ENCODE measurements at regions not wholly inside any gene's neighbourhood (a gene's known extent, or its start where the extent isn't known, plus 50 kb on each side); places are given as distances from the start of the nearest gene placed in this dataset.
A peak's percentile ranks its signal among the peaks of the same experiment; 100 is the strongest.

GRCh38 chr2:34098256-34098655, 499.2 kb upstream of the FAM98A start:
- no peak for DNase-seq (ENCODE audit: low read depth)
- no peak overlapping the region for H3K4me3 ChIP-seq (ENCODE audit: control insufficient read depth, low read depth, low read length)
- no peak for TF ChIP-seq CTCF (conservative IDR thresholded peaks at IDR 0.05; ENCODE audit: control insufficient read depth, insufficient read depth, low read depth, low read length)

GRCh38 chr2:34096562-34097171, 497.6 kb upstream of the FAM98A start:
- no peak overlapping the region for H3K4me3 ChIP-seq (ENCODE audit: control insufficient read depth, low read depth, low read length)
- DNase-seq (ENCODE audit: low read depth), result peak; percentile 67
- peak; percentile 75 for TF ChIP-seq CTCF (conservative IDR thresholded peaks at IDR 0.05; ENCODE audit: control insufficient read depth, insufficient read depth, low read depth, low read length)

GRCh38 chr2:34093790-34094189, 494.7 kb upstream of the FAM98A start:
- no peak for TF ChIP-seq CTCF (conservative IDR thresholded peaks at IDR 0.05; ENCODE audit: control insufficient read depth, insufficient read depth, low read depth, low read length)
- DNase-seq (ENCODE audit: low read depth), result no peak
- H3K4me3 ChIP-seq (ENCODE audit: control insufficient read depth, low read depth, low read length), result no peak overlapping the region

- DNase-seq (ENCODE audit: low read depth), result no peak
- H3K4me3 ChIP-seq (ENCODE audit: control insufficient read depth, low read depth, low read length), result no peak overlapping the region
- no peak for TF ChIP-seq CTCF (conservative IDR thresholded peaks at IDR 0.05; ENCODE audit: control insufficient read depth, insufficient read depth, low read depth, low read length)
Measured at GRCh38 chr2:34070196-34070595, 471.1 kb upstream of the FAM98A start.

- no peak for TF ChIP-seq CTCF (conservative IDR thresholded peaks at IDR 0.05; ENCODE audit: control insufficient read depth, insufficient read depth, low read depth, low read length)
- no peak overlapping the region for H3K4me3 ChIP-seq (ENCODE audit: control insufficient read depth, low read depth, low read length)
- DNase-seq (ENCODE audit: low read depth), result no peak
Measured at GRCh38 chr2:34069604-34070003, 470.5 kb upstream of the FAM98A start.

- no peak for DNase-seq (ENCODE audit: low read depth)
- H3K4me3 ChIP-seq (ENCODE audit: control insufficient read depth, low read depth, low read length), result no peak overlapping the region
- TF ChIP-seq CTCF (conservative IDR thresholded peaks at IDR 0.05; ENCODE audit: control insufficient read depth, insufficient read depth, low read depth, low read length), result no peak
Measured at GRCh38 chr2:34050413-34050812, 451.3 kb upstream of the FAM98A start.
